T-helper 2 cell treated with Interferon-gamma antibody and Interleukin-4, amounts not matched to agents 5 μg/mL and 100 μg/mL, for 36 hours (primary cell): ENCODE measurements at regions not wholly inside any gene's neighbourhood (a gene's known extent, or its start where the extent isn't known, plus 50 kb on each side); places are given as distances from the start of the nearest gene placed in this dataset.

ENCODE experiments used
- DNase-seq: peaks from one replicate; pipeline ENCODE4 v3.0.0; 2021; ENCODE audit warnings: low spot score
- H3K27ac Mint-ChIP-seq: one replicate; pipeline ENCODE4 v1.8.0; 2021; ENCODE audit warnings: mild to moderate bottlenecking, mixed read lengths
- H3K27me3 Mint-ChIP-seq: one replicate; pipeline ENCODE4 v1.8.0; 2021; ENCODE audit warnings: low read depth, mixed read lengths
- H3K36me3 Mint-ChIP-seq: one replicate; pipeline ENCODE4 v1.8.0; 2021; ENCODE audit warnings: low read depth, mixed read lengths
- H3K4me1 Mint-ChIP-seq: one replicate; pipeline ENCODE4 v1.8.0; 2021; ENCODE audit warnings: low read depth, mixed read lengths
- H3K4me3 Mint-ChIP-seq: one replicate; pipeline ENCODE4 v1.8.0; 2022; ENCODE audit warnings: mild to moderate bottlenecking, moderate library complexity, mixed read lengths
- H3K9me3 Mint-ChIP-seq: one replicate; pipeline ENCODE4 v1.8.0; 2021; ENCODE audit warnings: mixed read lengths

- no peak overlapping the region for H3K27ac Mint-ChIP-seq
- H3K27me3 Mint-ChIP-seq, result no peaks in the 10 kb centered on the region
- H3K4me1 Mint-ChIP-seq, result no peaks in the 10 kb centered on the region
- DNase-seq, result no peak
- peaks cover 20% of the 10 kb centered on the region for H3K9me3 Mint-ChIP-seq
- no peak overlapping the region for H3K4me3 Mint-ChIP-seq
- H3K36me3 Mint-ChIP-seq, result no peaks in the 10 kb centered on the region
These were observed 89.7 kb upstream of the CNTNAP5 start for GRCh38 chr2:123935405-123935804.

GRCh38 chr2:123953846-123954245 is 71.2 kb upstream of the CNTNAP5 start:
- no peaks in the 10 kb centered on the region for H3K36me3 Mint-ChIP-seq
- no peaks in the 10 kb centered on the region for H3K27me3 Mint-ChIP-seq
- H3K27ac Mint-ChIP-seq, result no peak overlapping the region
- no peak overlapping the region for H3K4me3 Mint-ChIP-seq
- H3K9me3 Mint-ChIP-seq, result peaks cover 15% of the 10 kb centered on the region
- no peaks in the 10 kb centered on the region for H3K4me1 Mint-ChIP-seq
- DNase-seq, result no peak

DNA sequence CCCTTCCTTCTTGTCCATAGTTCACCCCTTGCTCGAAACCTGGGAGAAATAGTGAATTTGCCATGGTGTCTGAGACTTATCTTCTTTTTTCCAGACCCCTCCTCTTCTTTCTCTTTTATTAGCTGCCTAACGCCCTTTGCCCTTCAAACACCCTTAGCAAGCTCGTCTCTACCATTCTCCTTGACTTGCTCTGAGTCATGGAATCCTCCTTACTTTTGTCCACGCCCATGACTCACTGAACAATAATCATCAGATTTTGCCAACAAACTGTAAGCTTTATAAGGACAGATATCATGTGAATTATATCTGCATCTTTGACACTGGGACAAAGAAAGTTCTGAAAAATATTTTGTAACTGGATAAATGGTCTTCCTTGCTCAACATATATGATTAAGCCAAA is 67.1 kb upstream of the CNTNAP5 start:
- no peaks in the 10 kb centered on the region for H3K36me3 Mint-ChIP-seq
- DNase-seq, result no peak
- no peaks in the 10 kb centered on the region for H3K4me1 Mint-ChIP-seq
- no peaks in the 10 kb centered on the region for H3K27me3 Mint-ChIP-seq
- peaks cover 25% of the 10 kb centered on the region for H3K9me3 Mint-ChIP-seq
- no peak overlapping the region for H3K27ac Mint-ChIP-seq
- no peak overlapping the region for H3K4me3 Mint-ChIP-seq

DNA sequence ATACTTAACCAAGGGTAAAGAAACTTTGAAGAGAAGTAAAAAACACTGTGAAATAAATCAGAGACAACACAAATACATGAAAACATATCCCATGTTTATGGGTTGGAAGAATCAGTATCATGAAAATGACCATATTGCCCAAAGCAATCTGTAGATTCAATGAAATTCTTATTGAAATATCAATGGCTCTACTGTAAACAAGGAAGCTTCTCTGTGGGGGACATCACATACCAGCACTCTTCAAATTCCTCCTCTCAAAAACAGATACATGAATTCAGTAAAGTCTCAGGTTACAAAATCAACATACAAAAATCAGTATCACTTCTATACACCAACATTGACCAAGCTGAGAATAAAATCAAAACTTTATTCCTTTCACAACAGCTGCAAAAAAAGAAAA is 63.5 kb upstream of the CNTNAP5 start:
- Mint-ChIP-seq H3K4me3 (no peak overlapping the region), H3K36me3 (no peaks in the 10 kb centered on the region), H3K4me1 (no peaks in the 10 kb centered on the region), H3K9me3 (peaks cover 24% of the 10 kb centered on the region), H3K27ac (no peak overlapping the region), H3K27me3 (no peaks in the 10 kb centered on the region)
- DNase-seq, result no peak

GRCh38 chr2:123971564-123972318 is 53.3 kb upstream of the CNTNAP5 start:
- Mint-ChIP-seq H3K9me3 (peaks cover 16% of the 10 kb centered on the region), H3K4me3 (no peak overlapping the region), H3K36me3 (no peaks in the 10 kb centered on the region), H3K27ac (no peak overlapping the region), H3K4me1 (no peaks in the 10 kb centered on the region), H3K27me3 (no peaks in the 10 kb centered on the region)
- DNase-seq, result no peak
